ENCODE measurements at regions not wholly inside any gene's neighbourhood (a gene's known extent, or its start where the extent isn't known, plus 50 kb on each side); places are given as distances from the start of the nearest gene placed in this dataset.
"Not testable (repeated sequence)": the region's sequence is repeated elsewhere in the genome, so short reads cannot be mapped to it uniquely, and the experiment has no call there.

- not testable (repeated sequence) for TF ChIP-seq EZH2phosphoT487, CTCF (IDR thresholded peaks at IDR 0.05)
Observed at GRCh38 chr4:163737846-163738245, 243.4 kb downstream of the TMA16 start.
